Neural crest cell (in vitro differentiated cells): ENCODE measurements at regions not wholly inside any gene's neighbourhood (a gene's known extent, or its start where the extent isn't known, plus 50 kb on each side); places are given as distances from the start of the nearest gene placed in this dataset.

ENCODE experiments used
- DNase-seq: peaks from one replicate; pipeline ENCODE4 v3.0.0; 2021; ENCODE audit warnings: low read depth, mixed read lengths, low spot score
- H3K27ac Mint-ChIP-seq: one replicate; pipeline ENCODE4 v1.8.0; 2021; ENCODE audit warnings: mild to moderate bottlenecking, mixed read lengths; ENCODE audit not compliant: unreplicated experiment
- H3K27me3 Mint-ChIP-seq: 2 replicates; pipeline ENCODE4 v1.8.0; 2021; ENCODE audit warnings: low read depth, mild to moderate bottlenecking, mixed read lengths
- H3K36me3 Mint-ChIP-seq: 2 replicates; pipeline ENCODE4 v1.8.0; 2021; ENCODE audit warnings: low read depth, mild to moderate bottlenecking, mixed read lengths
- H3K4me1 Mint-ChIP-seq: 2 replicates; pipeline ENCODE4 v1.8.0; 2021; ENCODE audit warnings: mixed read lengths
- H3K4me3 Mint-ChIP-seq: one replicate; pipeline ENCODE4 v1.8.0; 2021; ENCODE audit warnings: mild to moderate bottlenecking, mixed read lengths
- H3K9me3 Mint-ChIP-seq: 2 replicates; pipeline ENCODE4 v1.8.0; 2021; ENCODE audit warnings: mixed read lengths
- CTCF ChIP-seq: fragments of 200-600 bp; sonication (generic); conservative IDR thresholded peaks from 2 replicates; pipeline ENCODE4 v1.5.0; 2021; ENCODE audit warnings: antibody characterized with exemption, mild to moderate bottlenecking

GRCh38 chr6:96458771-96459170 is 62.8 kb upstream of the UFL1 start:
- DNase-seq = no peak
- H3K36me3 Mint-ChIP-seq = no peaks in the 10 kb centered on the region
- H3K27me3 Mint-ChIP-seq = no peaks in the 10 kb centered on the region
- TF ChIP-seq CTCF = no peak
- H3K27ac Mint-ChIP-seq = no peak overlapping the region
- H3K4me1 Mint-ChIP-seq = peaks cover 5% of the 10 kb centered on the region
- H3K9me3 Mint-ChIP-seq = no peaks in the 10 kb centered on the region
- no peak overlapping the region for H3K4me3 Mint-ChIP-seq

DNA sequence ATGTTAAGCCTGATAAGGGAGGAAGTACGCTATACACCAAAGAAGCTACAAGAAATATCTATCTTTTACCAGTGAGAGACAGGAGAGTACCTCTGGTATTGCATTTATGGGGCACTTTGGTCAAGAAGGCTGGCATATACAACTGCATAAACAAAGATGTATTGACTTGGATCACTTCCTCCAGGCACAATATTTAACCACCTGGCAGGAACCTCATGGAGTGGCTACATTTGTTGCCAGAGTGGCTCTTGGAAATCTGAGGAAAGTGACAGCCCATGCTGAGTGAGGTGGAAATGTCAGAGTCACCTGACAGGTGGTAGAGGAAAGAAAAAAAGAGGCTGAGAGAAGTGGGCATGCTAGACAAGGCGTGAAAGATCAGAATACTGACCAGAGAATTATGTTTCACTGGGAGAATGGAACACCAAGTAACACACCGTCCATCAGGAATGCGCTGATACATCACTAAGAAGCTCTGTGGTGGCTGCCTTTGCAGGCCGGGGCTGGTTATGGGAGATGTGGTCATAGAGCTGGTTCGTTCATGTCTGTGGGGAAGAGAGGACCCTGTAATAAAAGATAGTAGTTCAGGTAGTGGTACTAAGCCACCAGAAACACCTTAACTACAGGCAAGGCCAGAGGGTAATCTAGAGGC is 61.4 kb upstream of the UFL1 start:
- H3K4me1 Mint-ChIP-seq = peaks cover 5% of the 10 kb centered on the region
- no peak for TF ChIP-seq CTCF
- H3K4me3 Mint-ChIP-seq = no peak overlapping the region
- H3K36me3 Mint-ChIP-seq = no peaks in the 10 kb centered on the region
- H3K27ac Mint-ChIP-seq = no peak overlapping the region
- H3K27me3 Mint-ChIP-seq = no peaks in the 10 kb centered on the region
- H3K9me3 Mint-ChIP-seq = no peaks in the 10 kb centered on the region
- DNase-seq = no peak

DNA sequence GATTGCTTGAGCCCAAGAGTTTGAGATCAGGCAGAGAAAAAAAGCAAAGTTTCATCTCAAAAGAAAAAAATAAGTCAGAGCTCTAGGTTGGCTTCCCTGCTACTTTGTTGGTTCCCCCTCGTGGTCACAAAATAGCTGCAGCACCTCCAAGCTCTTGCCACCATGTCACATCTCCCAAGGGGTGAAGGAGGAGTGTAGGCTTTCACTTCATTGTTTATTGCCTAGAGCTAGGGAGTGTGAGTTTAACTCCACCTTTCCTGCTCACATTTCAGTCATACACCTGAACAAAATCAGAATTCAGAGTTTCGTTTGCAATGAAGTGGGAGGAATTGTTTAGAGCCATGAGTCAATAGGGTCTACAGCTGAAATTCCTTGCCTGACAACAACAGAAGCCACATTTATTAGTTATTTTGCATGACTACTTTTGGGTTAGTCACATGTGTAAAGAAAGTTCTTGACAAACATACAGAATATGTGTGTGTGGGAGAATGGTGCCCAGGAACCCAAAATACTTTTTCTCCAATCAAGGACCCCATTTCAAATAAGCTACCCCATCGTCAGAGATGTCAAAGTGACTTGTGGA is 56.2 kb upstream of the UFL1 start:
- Mint-ChIP-seq H3K27me3 (no peaks in the 10 kb centered on the region), H3K4me3 (no peak overlapping the region), H3K4me1 (no peaks in the 10 kb centered on the region), H3K9me3 (no peaks in the 10 kb centered on the region), H3K27ac (no peak overlapping the region), H3K36me3 (no peaks in the 10 kb centered on the region)
- no peak for DNase-seq
- TF ChIP-seq CTCF = no peak

GRCh38 chr6:96466147-96466863 is 55.3 kb upstream of the UFL1 start:
- no peak for DNase-seq
- TF ChIP-seq CTCF = no peak
- Mint-ChIP-seq H3K4me1 (no peaks in the 10 kb centered on the region), H3K36me3 (no peaks in the 10 kb centered on the region), H3K9me3 (no peaks in the 10 kb centered on the region), H3K27ac (no peak overlapping the region), H3K4me3 (no peak overlapping the region), H3K27me3 (no peaks in the 10 kb centered on the region)

DNA sequence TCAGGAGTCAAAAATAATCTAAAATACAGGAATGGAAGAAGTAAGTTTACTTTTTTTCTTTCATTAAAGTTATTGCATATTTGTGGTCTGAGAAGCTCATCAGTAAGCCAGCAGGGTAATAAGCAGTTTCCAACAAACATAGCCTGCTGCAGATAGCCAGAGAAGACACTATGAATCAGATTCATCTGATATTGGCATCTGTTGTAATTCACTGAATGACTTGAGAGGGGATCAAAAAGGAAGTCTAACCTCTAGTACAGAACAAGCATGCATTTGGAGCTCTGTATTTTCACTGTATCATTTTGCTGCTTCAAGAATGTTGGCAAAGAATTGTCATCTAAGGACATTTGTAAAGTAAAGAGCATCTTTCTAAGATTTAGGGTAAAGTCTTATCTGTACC is 53.8 kb upstream of the UFL1 start:
- Mint-ChIP-seq H3K4me3 (no peak overlapping the region), H3K27me3 (no peaks in the 10 kb centered on the region), H3K36me3 (no peaks in the 10 kb centered on the region), H3K4me1 (no peaks in the 10 kb centered on the region), H3K27ac (no peak overlapping the region), H3K9me3 (no peaks in the 10 kb centered on the region)
- no peak for TF ChIP-seq CTCF
- no peak for DNase-seq
